Glomerular visceral epithelial cell (primary cell): ENCODE measurements at regions not wholly inside any gene's neighbourhood (a gene's known extent, or its start where the extent isn't known, plus 50 kb on each side); places are given as distances from the start of the nearest gene placed in this dataset.

Source experiments
- DNase-seq: peaks from one replicate; pipeline ENCODE4 v3.0.0-alpha.2; 2016; ENCODE audit errors: extremely low spot score

DNA sequence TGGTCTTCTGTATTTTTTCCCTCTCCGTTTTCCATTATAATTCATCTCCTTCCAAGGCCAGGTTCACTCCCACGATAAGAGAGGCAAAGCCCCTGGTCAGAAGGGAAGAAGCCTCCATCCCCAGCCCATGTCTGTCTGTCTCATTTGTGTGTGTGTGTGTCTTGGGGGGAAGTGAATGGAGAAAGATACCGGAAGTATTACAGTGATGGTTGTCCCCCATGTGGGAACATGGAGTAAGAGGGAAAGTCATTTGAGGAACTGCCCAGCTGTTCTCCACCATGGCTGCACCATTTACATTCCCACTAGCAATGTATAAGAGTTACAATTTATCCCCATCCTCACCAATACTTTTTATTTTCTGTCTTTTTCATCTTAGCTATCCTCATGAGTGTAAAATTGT is 113.6 kb upstream of the ATP8B1 start:
- no peak for DNase-seq

DNA sequence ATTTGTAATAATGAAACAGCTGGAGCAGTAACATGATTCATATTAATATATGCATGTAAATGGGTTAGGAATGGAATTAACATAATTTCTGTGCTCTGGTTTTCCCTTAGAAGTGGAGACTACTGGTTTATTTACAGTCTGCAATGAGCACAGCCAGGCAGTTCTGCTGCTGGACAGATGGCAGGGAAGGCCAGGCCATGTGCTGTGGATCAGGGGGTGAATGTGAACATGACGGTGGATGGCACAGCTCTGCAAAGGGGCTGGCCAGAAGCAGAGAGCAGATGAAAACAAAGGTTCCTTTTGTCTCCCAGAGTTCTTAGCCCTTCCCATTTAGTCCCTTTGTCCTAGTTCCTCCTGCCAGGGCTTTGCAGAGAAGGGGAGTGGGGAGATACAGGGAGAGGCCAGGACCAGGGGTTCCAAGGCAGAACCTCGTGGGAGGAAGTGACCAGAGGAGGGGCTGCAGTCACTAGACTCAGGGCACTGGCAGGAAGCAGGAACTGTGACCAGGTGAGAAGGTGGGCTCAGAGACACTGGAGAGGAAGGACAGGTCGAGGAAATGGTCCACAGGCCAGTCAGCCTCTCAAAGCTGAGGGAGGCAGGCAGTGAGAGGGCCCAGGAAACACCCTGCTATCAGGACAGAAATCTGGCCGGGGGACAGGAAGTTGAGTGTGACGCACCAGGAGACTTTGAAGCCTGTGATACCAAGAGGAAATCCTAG is 112.9 kb upstream of the ATP8B1 start:
- DNase-seq: no peak

DNA sequence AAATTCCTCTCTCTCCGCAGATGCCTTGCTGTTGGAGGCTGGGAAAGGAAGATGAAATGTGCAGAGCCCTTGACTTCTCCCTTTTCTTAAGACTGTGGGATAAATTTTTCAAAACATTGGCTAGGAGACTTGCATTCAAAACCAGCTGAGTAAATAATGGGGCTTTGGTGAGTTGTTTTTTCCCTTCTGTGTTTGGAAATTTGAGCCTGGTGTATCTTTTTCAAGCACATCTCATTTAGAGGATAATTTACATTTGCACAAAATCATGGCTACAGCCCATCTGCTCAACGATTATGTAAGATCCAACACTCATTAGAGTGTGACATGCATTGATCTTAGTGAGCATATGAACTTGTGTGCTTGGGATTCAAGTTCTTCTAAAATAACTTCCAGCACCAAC is 112.1 kb upstream of the ATP8B1 start:
- DNase-seq: no peak

DNA sequence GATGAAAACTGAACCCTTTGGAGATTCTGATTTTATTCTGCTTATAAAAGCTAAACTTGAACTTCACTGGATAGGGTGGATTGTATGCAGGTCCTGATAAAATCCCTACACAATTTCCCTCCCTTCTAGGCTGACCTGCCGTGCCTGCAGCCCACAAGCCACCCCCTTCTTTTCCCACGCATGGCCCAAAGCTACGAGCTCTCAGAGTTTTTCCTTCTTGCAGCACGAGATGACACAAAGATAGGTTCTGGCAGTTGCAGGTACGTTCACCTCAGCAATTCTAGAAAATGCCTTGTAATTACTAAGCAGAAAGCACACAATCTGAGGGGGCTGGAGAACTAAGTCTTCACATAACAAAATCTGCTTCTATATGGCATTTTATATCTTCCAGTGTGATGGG is 110.6 kb upstream of the ATP8B1 start:
- DNase-seq: no peak

DNA sequence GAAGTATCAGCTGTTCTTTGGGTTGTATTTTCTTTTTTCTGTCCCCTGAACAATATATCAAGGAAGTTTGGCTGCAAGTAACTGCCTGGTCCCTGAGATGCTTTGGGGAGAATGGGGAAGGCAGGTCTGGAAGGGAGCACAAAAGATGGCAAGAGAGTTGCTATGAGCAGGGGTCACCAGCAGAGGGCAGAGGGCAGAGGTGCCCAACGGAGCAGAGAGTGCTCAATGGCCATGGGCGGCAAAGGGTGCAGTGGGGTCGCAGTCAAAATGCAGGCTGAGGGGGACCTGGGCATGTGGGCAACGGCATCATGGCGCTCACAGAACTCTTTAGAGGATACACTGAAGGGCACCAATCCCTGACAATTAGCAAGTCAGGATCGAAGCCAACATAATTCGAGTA is 107.7 kb upstream of the ATP8B1 start:
- DNase-seq: no peak

DNA sequence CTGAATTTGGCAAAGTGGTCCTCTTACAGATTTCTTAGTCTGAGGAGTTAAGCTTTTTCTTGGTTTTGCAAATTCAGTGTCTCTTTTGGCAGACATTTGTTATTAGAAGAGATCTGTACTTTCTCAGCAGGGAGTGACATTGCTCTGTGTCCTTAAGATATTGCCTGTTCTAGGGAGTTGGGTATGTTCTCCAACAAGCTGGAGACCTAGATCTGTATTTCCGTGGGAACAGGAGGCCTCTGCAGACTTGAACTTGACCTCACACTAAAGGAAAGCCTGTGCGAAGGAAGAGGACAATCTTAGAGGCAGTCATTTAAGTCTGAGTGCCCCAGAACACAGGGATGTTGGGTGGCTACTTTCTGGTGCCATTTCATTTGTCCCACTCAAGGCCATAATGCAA is 107.0 kb upstream of the ATP8B1 start:
- no peak for DNase-seq

DNA sequence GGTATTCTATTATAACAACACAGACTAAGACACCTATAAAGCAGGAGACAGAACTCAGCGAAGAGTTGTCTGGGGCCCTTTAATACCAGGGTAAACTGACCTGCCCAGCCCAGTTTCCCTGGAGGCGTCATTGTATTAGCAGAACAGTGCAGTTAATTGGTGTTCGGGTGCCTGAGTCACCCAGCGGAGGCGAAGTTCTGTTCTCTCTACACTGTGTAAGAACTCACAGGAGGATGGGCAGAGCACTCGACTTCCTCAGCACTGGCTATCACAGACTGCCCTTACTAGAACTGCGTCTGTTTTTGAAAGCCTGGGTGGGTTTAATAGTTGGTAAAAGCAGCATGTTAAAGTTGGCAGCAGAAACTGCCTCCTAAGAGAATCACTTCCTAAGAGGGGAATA is 106.5 kb upstream of the ATP8B1 start:
- DNase-seq: no peak

DNA sequence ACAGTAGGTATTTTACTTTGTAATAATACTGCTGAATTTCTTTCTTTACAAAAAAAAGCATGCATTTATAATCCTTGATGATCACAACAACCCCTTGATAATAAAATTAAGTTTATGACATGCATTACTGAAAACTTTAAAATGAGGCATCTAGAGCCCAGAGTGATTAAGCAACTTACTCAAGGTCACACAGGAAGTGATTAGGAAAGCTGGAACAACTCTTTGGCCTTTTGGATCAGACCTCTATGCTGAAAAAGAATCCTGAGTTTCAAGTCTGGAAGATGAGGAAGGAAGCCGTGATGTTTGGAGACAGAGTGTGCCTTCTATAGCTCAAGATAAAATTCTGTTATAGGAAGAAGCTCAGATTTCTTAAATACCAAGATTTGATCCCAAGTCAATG is 105.0 kb upstream of the ATP8B1 start:
- no peak for DNase-seq

DNA sequence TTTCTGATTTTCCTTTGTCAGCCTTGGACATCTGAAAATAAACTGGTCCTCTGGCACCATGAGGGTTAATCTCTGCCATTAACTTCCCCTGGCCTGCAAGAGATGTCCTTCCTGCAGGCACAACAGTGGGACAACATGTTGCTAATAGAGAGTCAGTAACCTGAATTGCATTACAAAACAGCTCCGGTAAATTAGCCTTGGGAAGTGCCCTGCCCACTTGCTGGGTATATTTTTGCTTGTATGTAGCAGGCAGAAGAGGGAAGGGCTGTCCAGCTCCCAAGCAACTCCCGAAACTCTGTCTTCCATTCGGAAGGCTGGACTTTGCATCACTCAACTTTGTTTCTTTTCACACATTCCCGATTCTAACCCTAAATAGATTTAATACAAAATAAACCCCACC is 104.4 kb upstream of the ATP8B1 start:
- no peak for DNase-seq

DNA sequence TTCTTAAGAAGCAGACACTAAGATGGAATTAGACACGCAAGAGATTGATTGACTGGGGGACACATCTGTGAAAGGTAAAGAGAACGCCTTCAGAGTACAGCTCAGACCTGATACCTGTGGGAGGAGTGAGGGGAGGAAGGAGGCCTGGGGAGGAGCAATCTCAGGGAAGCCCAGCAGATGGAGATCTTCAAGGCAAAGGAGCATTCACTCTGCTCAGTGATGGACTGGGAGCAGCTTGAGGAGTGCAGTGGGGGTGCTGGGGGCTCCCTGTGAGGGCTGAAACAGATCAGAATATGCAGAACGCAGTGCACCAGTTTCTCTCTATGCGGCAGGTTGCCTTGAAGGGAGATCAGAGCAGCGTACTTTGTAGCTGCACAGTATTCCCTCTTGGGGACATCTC is 103.7 kb upstream of the ATP8B1 start:
- no peak for DNase-seq

DNA sequence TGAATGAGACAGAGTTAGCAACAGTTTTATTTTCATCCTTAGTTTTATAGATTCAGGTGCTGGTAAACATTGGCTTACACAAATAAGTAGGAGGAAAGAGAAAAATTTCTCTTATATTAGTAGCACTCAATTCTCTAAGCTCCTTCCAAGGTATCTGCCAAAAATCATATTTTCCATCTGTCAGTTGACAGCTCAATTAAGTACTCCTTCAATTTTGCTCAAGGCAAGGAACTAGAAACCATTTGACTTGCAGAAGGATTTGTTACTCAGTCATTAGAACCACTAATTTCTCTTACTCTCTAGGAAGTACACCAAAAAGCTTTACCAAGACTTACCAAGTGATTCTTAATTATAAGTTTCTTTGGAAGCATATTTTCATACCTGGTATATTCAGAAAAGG is 101.4 kb upstream of the ATP8B1 start:
- no peak for DNase-seq

DNA sequence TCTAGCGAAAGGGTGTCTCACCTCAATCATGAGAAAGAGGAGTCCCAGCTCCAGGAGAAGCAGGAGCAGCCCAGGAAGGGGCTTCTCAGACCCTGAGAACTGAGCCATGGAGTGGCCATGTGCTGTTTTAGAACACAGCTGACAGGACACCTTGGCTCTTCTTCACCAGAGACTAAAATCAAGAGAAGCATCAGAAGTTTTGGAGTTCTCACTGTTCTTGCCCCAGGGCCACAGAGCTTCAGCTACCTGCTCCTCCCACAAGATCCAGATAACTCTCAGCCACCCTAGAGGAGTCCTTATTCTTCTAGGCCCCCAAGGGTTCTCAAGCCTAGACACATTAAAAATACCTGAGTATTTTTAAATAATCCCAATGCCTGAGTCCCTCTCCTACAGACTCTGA is 99.6 kb upstream of the ATP8B1 start:
- no peak for DNase-seq

DNA sequence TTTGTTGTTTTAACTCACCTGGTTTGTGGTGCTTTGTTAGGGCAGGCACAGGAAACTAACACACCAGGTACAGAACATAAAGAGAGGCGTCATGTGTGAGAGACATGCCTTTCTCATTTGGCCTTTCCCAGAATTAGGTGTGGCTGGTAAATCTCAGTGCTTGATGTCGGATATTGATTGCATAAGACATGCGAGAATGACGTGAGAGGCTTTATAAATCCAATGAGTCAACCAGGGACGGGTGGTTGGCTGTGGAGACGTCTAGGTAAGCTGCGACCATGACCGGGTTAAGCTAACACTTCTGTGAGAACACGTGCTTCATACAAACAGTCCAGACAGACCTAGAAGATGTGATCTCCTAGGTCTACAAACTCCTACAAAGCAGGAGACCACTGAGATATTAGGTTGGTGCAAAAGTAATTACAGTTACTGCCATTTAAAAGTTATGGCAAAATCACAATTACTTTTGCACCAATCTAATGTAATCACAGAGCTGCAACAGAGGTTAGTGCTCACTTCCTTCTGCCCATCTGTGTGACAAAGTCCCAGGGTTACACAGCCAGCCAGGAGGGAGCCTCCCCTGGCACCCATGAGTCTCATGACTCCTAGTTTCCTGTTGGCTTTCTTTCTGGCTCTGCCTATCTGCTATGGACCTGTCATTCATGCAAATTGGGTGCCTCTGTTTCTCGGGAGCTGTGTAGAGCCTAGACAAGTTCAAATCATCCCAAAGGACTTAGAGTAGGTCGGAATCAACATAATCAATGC is 98.9 kb upstream of the ATP8B1 start:
- no peak for DNase-seq

DNA sequence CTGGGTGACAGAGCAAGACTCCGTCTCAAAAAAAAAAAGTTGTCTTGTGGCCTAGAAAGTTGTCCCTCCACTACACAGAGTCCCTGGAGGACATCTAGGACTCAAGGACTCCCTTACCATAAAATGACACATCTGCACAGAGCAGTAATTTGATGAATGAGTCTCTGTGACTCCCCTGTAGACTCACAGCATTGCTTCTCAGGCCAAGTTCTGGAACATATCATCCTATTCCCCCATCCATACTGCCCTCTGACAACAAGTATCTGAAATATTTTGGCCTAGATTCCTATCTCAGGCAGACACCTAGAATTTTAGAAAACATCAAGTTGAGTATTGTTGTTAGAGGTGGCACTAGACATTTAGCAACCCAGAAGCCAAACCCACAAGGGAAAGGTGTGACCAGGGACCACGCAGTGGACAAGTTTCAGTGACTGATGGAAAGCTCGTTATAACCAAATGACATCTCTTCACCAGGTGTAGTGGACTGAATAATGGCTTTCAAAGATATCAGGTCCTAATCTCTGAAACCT is 97.9 kb upstream of the ATP8B1 start:
- DNase-seq: no peak

DNA sequence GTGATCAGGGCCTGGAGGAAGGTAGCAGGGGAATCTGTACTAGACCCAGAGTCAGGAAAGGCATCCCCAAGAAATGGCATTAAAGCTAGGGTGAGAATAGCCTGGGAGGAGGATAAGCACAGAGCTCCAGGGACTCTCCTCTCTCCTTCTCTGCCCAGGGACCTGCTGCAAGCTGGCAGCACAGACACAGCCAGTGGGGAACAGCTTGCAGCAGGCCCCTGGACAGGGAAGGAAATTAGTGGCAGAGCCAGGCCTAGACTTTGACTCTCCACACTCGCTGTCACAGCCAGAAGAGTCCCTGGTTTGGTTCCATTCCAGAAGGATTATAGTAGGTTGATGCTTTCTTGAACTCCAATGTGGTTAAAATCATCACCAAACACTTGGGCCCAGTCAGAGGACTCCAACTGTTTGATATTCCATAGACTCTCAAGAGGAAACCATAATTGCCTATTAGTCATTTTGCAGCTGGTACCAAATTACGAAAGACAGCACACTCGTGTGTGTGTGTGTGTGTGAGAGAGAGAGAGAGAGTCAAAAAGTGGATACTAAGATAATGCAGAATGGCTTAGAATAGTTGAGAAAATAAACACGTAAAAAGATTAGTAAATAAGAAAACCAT is 95.5 kb upstream of the ATP8B1 start:
- DNase-seq: peak; percentile 69

DNA sequence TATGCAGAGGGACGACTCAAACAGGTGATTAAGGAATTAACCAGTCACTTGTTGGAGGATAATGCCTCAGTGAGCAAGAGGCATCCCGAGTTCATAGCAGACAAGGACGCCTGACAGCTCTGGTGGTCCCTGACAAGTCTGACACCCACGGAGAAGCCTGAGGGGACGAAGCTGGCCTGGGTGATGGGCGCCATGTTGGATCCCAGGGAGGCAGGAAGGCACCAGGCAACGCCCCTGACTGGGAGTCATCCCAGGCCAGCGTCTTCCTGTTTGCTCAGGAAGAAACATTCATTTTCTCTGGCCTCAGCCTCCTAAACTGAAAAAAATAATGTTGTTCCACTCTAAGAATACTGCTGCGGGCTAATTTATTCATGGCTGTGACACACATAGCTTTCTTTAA is 92.1 kb upstream of the ATP8B1 start:
- DNase-seq: no peak

DNA sequence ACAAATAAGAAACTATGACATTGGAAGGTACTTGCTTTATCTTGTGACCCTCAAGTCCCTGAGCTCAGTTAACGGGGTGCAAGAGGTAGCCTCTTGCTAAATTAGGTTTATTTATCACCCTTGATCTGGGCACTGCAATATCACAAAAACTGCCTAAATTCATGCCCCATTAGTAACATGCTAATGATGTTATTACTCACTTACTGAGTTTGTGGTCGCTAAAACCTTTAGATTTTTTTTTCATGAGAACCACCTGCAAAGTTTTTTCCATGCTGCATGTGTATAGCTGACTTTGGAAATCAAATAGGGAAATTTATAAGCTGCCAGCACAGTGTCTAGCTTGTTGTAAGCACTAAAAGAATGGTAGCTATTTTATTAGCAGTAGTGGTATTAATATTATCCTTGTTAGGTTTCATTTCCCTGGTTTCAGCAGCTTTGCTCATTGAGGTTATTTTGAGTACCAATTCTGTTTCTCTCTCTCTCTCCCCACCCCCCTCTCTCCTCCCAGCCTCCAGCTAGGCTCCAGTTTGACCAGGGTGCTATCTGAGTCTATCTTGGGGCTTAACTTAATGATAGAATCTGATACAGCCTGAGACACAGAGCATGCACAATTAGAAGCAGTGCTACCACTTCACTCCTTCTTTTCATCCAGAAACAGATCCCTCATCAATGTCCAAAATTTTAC is 88.7 kb upstream of the ATP8B1 start:
- no peak for DNase-seq

DNA sequence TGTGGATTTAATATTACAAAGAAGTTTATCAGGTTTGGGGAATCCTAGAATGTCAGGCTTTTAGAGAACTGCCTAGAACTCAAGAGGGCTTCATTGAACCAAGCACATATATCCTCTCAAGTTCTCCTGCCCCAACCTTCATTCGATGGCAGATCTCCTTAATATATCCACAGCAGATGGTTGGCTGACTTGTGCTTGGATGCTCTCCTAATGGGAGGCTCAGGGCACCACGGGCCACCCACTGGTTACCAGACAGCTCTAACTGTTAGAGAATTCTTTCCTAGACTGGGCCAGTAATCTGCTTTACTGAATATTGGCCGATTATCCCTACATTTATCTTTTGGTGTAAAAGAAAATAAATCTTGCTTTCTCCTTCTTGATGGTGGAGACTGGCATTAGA is 87.2 kb upstream of the ATP8B1 start:
- no peak for DNase-seq

DNA sequence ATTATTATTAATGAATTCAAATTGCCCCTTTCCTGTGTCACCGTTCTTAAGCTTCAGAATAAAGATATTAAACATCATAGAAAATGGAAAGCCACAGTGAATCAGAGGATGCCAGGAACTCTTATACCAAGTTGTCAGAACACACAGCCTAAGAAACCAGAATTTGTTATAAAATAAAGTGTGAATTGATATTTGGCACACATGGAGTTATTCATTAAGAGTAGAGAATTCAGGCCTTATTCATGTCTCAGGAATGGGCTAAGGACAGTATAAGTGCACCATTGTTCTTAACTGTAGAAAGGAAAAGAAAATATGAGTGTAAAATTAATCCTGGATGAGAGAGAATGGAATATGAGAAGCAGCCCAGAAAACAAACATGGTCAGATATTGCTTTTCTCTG is 86.7 kb upstream of the ATP8B1 start:
- DNase-seq: no peak

DNA sequence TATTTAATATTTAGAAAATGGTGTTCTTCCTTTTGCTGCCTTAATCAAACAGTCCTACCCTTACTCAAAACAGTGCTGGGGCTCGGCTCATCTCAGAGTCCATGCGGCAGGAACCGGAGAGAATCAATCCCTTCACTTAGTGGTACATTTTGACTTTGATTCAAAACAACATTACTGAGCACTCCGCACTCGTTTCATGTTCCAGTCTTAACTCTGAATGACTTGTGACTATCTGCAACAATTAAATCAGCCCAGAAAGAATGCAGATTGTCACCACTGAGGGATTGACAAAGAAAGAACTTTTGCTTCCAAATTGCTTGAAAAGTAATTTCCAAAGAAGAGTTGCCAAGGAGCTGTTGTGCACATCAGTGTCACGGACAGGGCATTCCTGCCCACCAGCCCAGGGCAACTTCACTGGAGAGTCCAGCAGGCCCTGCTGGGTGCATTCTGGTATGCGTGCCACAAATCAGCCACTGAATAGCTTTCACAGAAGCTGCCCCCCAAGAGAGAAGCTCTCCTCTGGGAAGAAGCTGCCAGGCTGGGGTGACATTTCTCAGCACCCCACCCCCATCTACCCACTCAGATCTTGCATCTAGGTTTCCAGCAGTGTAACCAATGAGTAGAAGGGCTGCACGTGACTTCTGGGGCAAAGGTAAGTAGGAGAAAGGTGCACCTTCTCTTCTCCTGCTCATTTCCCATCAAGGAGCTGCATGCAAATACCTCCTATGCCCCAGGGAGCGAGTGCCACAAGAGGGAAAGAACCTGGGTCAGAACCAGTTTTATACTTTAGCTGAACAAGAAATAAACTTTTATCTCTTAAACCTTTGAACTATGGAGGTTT is 84.6 kb upstream of the ATP8B1 start:
- no peak for DNase-seq

DNA sequence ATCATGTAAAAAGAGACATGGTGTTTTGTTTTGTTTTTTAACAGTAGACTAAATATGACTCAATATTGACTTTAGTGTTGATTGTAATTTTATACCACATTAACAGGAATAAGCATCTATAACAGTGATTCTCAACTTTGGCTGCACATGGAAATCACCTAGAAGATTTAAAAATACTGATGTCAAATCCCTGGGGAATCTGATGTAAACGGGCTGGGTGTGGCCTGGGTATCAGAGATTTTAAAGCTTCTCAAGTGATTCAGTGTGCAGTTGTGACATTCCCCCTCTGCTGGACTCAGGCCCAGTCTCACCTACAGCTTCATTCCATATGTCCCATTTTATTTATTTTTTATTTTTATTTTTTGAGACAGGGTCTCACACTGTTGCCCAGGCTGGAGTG is 82.8 kb upstream of the ATP8B1 start:
- DNase-seq: no peak

DNA sequence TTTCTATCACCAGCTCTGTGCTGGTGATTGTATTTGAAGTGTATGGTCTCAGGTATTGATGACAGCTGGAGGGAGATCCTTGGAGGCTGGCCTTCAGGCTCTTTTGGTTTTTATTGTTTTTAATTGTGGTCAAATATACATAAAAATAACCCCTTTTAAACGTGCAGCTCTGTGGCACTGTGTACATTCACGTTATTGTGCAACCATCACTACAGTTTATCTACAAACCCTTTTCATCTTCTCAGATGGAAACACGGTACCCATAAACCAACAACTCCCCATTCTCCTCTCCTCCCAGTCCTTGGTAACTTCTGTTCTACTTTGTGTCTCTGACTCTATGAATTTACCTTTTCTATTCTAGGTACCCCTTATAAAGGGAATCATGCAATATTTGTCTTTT is 79.3 kb upstream of the ATP8B1 start:
- no peak for DNase-seq
